ENCODE measurements at regions not wholly inside any gene's neighbourhood (a gene's known extent, or its start where the extent isn't known, plus 50 kb on each side); places are given as distances from the start of the nearest gene placed in this dataset.
"Not testable (repeated sequence)": the region's sequence is repeated elsewhere in the genome, so short reads cannot be mapped to it uniquely, and the experiment has no call there.

DNA sequence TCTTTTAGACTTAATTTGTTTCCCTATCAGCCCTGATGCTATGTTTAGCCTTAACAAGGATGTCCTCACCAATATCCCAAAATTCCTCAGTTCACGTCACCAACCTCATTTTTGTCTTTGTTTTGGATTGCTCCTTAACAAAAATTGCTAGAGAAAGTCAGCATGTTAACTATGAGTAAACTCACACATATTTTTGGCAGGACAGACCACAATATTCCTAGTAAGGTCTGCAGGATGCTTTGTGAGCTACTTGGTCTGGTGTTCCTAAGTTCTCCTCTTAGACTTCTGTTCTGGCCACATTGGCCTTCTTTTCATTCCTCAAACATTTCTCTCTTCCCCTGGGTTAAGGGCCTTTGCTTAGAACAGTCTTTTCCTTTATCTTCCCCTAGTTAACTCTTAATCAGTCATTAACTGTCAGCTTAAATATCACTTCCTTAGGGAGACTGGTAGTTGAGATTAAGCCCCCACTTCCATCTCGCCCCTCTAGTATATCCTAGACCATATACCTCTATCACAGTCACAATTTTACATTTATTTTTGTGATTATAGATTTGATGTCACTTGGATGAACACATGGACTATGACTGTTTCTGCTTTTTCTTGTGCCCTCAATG is 116.2 kb downstream of the ADCYAP1 start:
- TF ChIP-seq, protein P1, sequence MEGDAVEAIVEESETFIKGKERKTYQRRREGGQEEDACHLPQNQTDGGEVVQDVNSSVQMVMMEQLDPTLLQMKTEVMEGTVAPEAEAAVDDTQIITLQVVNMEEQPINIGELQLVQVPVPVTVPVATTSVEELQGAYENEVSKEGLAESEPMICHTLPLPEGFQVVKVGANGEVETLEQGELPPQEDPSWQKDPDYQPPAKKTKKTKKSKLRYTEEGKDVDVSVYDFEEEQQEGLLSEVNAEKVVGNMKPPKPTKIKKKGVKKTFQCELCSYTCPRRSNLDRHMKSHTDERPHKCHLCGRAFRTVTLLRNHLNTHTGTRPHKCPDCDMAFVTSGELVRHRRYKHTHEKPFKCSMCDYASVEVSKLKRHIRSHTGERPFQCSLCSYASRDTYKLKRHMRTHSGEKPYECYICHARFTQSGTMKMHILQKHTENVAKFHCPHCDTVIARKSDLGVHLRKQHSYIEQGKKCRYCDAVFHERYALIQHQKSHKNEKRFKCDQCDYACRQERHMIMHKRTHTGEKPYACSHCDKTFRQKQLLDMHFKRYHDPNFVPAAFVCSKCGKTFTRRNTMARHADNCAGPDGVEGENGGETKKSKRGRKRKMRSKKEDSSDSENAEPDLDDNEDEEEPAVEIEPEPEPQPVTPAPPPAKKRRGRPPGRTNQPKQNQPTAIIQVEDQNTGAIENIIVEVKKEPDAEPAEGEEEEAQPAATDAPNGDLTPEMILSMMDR (IDR thresholded peaks at IDR 0.05): no peak
- Histone ChIP-seq H3K9me3 (no peaks in the 10 kb centered on the region), H3K4me1 (no peaks in the 10 kb centered on the region), H3K27me3 (ENCODE audit: insufficient read depth in 3 of 3, low read length in 2 of 3) (no peaks in the 10 kb centered on the region), H3K4me3 (no peak overlapping the region), H3K36me3 (ENCODE audit: insufficient read depth in 1 of 2, low read depth in 1 of 2) (no peaks in the 10 kb centered on the region), H3K27ac (no peak overlapping the region)
- intact Hi-C loops (cut with DNase I): no loop called here
- ATAC-seq: no peak
- no peak for DNase-seq
- 88 to 90% (median 88%) methylated on average over 2 of the region's 2 CpGs for WGBS, 3 donors

DNA sequence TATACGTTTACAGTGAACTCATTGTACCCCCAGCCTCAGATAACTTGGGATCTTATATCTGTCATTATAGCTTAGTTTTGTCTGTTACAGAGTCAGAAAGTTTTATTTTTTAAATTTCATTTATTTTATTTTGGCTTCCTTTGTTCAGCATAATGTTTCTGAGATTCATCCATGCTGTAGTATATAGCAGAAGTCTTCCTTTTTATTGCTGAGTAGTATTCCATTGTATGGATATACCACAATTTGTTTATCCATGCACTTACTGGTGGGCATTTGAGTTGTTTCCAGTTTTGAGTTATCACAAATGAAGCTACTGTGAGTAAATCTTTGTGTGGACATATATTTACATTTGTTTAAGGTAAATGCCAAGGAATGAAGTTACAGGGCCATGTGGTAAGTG is 122.3 kb downstream of the ADCYAP1 start:
- intact Hi-C loops (cut with DNase I): no loop called here
- peaks cover 8% of the 10 kb centered on the region for H3K9me3 ChIP-seq

DNA sequence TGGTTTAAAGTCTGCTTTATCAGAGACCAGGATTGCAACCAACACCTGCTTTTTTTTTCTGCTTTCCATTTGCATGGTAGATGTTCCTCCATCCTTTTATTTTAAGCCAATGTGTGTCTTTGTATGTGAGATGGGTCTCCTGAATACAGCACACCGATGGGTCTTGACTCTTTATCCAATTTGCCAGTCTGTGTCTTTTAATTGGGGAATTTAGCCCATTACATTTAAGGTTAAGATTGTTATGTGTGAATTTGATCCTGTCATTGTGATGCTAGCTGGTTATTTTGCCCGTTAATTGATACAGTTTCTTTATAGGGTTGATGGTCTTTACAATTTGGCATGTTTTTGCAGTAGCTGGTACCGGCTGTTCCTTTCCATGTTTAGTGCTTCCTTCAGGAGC is 128.4 kb downstream of the ADCYAP1 start:
- H3K36me3 ChIP-seq (ENCODE audit: insufficient read depth in 1 of 2, low read depth in 1 of 2); H3K9me3 ChIP-seq; DNase-seq; H3K4me3 ChIP-seq; intact Hi-C loops (cut with DNase I); H3K4me1 ChIP-seq; H3K27ac ChIP-seq; ATAC-seq; H3K27me3 ChIP-seq (ENCODE audit: insufficient read depth in 3 of 3, low read length in 2 of 3): not testable (repeated sequence)
- 78 to 83% (median 80%) methylated on average over 3 of the region's 3 CpGs for WGBS, 3 donors

More for the DNA sequence above, 122.3 kb downstream of the ADCYAP1 start:
- Histone ChIP-seq H3K4me1 (no peaks in the 10 kb centered on the region), H3K4me3 (no peak overlapping the region), H3K27me3 (ENCODE audit: insufficient read depth in 3 of 3, low read length in 2 of 3) (no peaks in the 10 kb centered on the region), H3K36me3 (ENCODE audit: insufficient read depth in 1 of 2, low read depth in 1 of 2) (no peaks in the 10 kb centered on the region), H3K27ac (no peak overlapping the region)
- TF ChIP-seq, protein P1 (IDR thresholded peaks at IDR 0.05): no peak
- DNase-seq: no peak
- 82 to 92% (median 84%) methylated on average over 1 of the region's 1 CpG for WGBS, 3 donors
- no peak for ATAC-seq

GRCh38 chr18:1034971-1035370 is 130.3 kb downstream of the ADCYAP1 start:
- H3K9me3 ChIP-seq: no peaks in the 10 kb centered on the region
- DNase-seq (no peak), ATAC-seq (no peak)
- no peaks in the 10 kb centered on the region for H3K4me1 ChIP-seq
- H3K27ac ChIP-seq: no peak overlapping the region
- peaks cover 0 to 4% (median 0%) of the 10 kb centered on the region in 3 donors for H3K27me3 ChIP-seq (ENCODE audit: insufficient read depth in 3 of 3, low read length in 2 of 3)
- no peaks in the 10 kb centered on the region for H3K36me3 ChIP-seq (ENCODE audit: insufficient read depth in 1 of 2, low read depth in 1 of 2)
- intact Hi-C loops (cut with DNase I): no loop called here
- TF ChIP-seq, protein P1 (IDR thresholded peaks at IDR 0.05): no peak
- 87 to 90% (median 88%) methylated on average over 6 of the region's 6 CpGs for WGBS, 3 donors
- H3K4me3 ChIP-seq: no peak overlapping the region

DNA sequence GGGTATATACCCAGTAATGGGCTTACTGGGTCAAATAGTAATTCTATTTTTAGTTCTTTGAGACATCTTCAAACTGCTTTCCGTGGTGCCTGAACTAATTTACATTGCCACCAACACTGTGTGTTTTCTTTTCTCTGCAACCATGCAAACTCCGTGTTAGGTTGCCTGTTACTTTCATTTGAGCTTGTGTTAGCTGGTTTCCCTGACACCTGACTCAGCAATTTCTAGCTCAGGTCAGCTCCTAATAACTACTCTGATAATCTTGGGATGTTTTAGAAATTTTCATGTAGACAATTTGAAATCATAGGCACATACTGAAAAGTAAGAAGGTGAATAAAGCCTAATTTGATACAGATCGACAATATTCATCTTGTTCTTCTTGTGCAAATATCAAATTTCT is 132.3 kb downstream of the ADCYAP1 start:
- ATAC-seq (no peak), DNase-seq (no peak)
- H3K4me1 ChIP-seq: no peaks in the 10 kb centered on the region
- H3K27me3 ChIP-seq (ENCODE audit: insufficient read depth in 3 of 3, low read length in 2 of 3): peaks cover 0 to 4% (median 0%) of the 10 kb centered on the region in 3 donors
- TF ChIP-seq, protein P1 (IDR thresholded peaks at IDR 0.05): no peak
- H3K9me3 ChIP-seq: no peaks in the 10 kb centered on the region
- H3K36me3 ChIP-seq (ENCODE audit: insufficient read depth in 1 of 2, low read depth in 1 of 2): no peaks in the 10 kb centered on the region
- no peak overlapping the region for H3K4me3 ChIP-seq
- H3K27ac ChIP-seq: no peak overlapping the region
- intact Hi-C loops (cut with DNase I): no loop called here
- 22 to 29% (median 23%) methylated on average over 3 of the region's 3 CpGs for WGBS, 3 donors
